Upper lobe of left lung (tissue), 6 donors: ENCODE measurements at regions not wholly inside any gene's neighbourhood (a gene's known extent, or its start where the extent isn't known, plus 50 kb on each side); places are given as distances from the start of the nearest gene placed in this dataset.

Experiments used
- ATAC-seq, 2 donors: fragments of 200-7000 bp; cut with Tn5 transposase; one replicate each; pipeline ENCODE4 v1.9.1; 2022; ENCODE audit warnings: mild to moderate bottlenecking in 2 of 2, moderate library complexity in 2 of 2; ENCODE audit not compliant: low FRiP score in 2 of 2
- DNase-seq, 2 donors: peaks; one replicate each; pipeline ENCODE4 v3.0.0-alpha.2; 2019 to 2020
- H3K27ac ChIP-seq, 4 donors: fragments of 200-600 bp; sonication (generic); one replicate each; pipeline ENCODE4 v1.5.1; 2016 to 2019
- H3K27me3 ChIP-seq, 4 donors: fragments of 200-600 bp; sonication (generic); one replicate each; pipeline ENCODE4 v1.5.1; 2017 to 2019
- H3K36me3 ChIP-seq, 4 donors: fragments of 200-600 bp; sonication (generic); one replicate each; pipeline ENCODE4 v1.5.1; 2016 to 2019
- H3K4me1 ChIP-seq, 4 donors: fragments of 200-600 bp; sonication (generic); one replicate each; pipeline ENCODE4 v1.5.1; 2018 to 2019
- H3K4me3 ChIP-seq, 4 donors: fragments of 200-600 bp; sonication (generic); one replicate each; pipeline ENCODE4 v1.5.1; 2017 to 2019; ENCODE audit warnings: mild to moderate bottlenecking in 2 of 4, moderate library complexity in 1 of 4
- H3K9me3 ChIP-seq, 4 donors: fragments of 200-600 bp; sonication (generic); one replicate each; pipeline ENCODE4 v1.5.1; 2018 to 2019
- EP300 ChIP-seq, 4 donors: sonication (generic); formaldehyde crosslinking; IDR thresholded peaks; one replicate each; pipeline ENCODE4 v1.5.1; 2017; ENCODE audit warnings: antibody characterized with exemption in 4 of 4, control low read depth in 2 of 4
- POLR2A ChIP-seq, 4 donors: fragments of 450-650 bp; IDR thresholded peaks; one replicate each; pipeline ENCODE4 v1.5.1; 2016 to 2017; ENCODE audit warnings: antibody characterized with exemption in 4 of 4, mild to moderate bottlenecking in 2 of 4
- POLR2AphosphoS5 ChIP-seq, 2 donors: sonication (generic); formaldehyde crosslinking; IDR thresholded peaks; one replicate each; pipeline ENCODE4 v1.5.1; 2017; ENCODE audit warnings: antibody characterized with exemption in 2 of 2
- WGBS, 2 donors: methylation state at CpG; one replicate each; pipeline ENCODE4 v1.1.5; 2017 to 2018; 5-methylcytosine and 5-hydroxymethylcytosine counted together
- TF ChIP-seq, protein P1 (sequence below), 6 experiments: fragments of 450-650 bp in 4 of 6; fragments of 200-600 bp in 2 of 6; sonication (generic) in 2 of 6; IDR thresholded peaks; one replicate each; pipeline ENCODE4 v1.5.1; 2016 to 2019; ENCODE audit warnings: antibody characterized with exemption in 6 of 6
- donor health status: DM: no; HTN: no; CAD: no; lungs with moderate emphysema.
- donor health status: DM: no; HTN: yes; CAD: no; lungs with severe emphysema.

DNA sequence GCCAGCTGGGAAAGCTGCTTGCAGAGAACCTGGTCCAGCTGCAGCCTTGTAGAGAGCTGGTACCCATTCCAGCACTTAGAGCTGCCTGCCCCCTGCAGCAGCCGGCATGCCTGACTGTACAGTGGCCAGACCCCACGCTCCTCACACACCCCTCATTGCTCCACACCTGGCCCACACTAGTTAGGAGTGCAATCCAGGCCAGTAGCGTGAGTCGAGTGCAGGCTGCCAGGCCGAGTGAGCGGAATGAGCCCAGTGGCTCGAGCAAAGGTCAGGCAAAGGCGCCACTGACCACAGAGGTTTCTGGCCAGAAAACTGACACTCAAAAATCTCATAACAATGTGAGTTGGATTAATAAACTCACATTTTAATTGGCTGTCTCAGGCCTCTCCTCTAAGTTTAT lies 921.7 kb upstream of the KCND2 start:
- ATAC-seq, result peak; percentile 38 to 46
- WGBS, 2 donors, result 82 to 88% methylated on average over 8 of the region's 8 CpGs
- Histone ChIP-seq H3K9me3 (no peaks in the 10 kb centered on the region), H3K27ac (no peak overlapping the region), H3K27me3 (no peaks in the 10 kb centered on the region), H3K36me3 (no peaks in the 10 kb centered on the region), H3K4me1 (no peaks in the 10 kb centered on the region), H3K4me3 (no peak overlapping the region)
- peak; percentile 18 to 34 for DNase-seq
- TF ChIP-seq, protein P1, sequence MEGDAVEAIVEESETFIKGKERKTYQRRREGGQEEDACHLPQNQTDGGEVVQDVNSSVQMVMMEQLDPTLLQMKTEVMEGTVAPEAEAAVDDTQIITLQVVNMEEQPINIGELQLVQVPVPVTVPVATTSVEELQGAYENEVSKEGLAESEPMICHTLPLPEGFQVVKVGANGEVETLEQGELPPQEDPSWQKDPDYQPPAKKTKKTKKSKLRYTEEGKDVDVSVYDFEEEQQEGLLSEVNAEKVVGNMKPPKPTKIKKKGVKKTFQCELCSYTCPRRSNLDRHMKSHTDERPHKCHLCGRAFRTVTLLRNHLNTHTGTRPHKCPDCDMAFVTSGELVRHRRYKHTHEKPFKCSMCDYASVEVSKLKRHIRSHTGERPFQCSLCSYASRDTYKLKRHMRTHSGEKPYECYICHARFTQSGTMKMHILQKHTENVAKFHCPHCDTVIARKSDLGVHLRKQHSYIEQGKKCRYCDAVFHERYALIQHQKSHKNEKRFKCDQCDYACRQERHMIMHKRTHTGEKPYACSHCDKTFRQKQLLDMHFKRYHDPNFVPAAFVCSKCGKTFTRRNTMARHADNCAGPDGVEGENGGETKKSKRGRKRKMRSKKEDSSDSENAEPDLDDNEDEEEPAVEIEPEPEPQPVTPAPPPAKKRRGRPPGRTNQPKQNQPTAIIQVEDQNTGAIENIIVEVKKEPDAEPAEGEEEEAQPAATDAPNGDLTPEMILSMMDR (IDR thresholded peaks at IDR 0.05), result no peak
- TF ChIP-seq EP300 (IDR thresholded peaks at IDR 0.05), result no peak
- TF ChIP-seq POLR2AphosphoS5 (IDR thresholded peaks at IDR 0.05), result no peak
- no peak for TF ChIP-seq POLR2A (IDR thresholded peaks at IDR 0.05)

DNA sequence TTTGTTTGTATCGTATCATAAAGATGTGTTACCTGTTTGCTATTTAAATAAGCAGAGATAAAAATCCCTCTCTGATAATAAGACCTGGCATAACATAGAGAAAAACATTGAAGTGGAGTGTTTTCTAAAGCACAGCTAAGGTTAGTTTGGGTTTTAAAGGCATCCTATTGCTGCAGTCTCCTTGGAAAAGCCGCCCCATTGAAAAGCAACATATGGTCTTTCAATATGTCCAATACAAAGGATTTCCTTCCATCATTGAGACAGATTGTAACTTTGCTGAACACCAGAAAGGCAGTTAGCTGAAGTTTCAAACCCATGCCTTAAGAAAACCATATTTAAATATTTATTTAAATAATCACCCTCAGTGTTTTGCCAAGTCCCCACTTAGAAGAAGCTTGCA lies 898.5 kb upstream of the KCND2 start:
- DNase-seq, result no peak
- 79 to 82% methylated on average over 2 of the region's 2 CpGs for WGBS, 2 donors

DNA sequence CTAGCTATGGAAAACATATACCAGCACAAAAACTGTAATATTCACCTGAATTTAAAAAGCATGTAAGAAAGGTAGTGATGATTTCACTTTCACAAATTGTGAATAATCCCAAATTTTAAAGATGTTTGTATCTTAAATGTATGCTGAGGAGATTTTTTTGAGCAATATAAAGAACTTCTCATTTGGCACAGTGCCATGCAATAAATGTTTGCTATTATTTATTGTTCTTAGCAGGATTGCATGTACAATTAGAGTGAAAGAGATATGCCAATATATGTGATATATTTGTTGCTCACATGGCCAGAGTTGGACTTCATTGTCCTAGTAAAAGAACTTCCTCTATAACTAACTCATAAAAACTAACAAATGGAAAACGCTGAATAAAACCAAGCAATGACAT lies 895.1 kb upstream of the KCND2 start:
- Histone ChIP-seq H3K4me3 (no peak overlapping the region), H3K36me3 (no peaks in the 10 kb centered on the region), H3K27me3 (no peaks in the 10 kb centered on the region), H3K4me1 (no peaks in the 10 kb centered on the region), H3K27ac (no peak overlapping the region), H3K9me3 (no peaks in the 10 kb centered on the region)
- DNase-seq (no peak), ATAC-seq (no peak)
- TF ChIP-seq EP300 (IDR thresholded peaks at IDR 0.05), result no peak
- no peak for TF ChIP-seq POLR2A (IDR thresholded peaks at IDR 0.05)
- TF ChIP-seq POLR2AphosphoS5 (IDR thresholded peaks at IDR 0.05), result no peak
- TF ChIP-seq, protein P1 (IDR thresholded peaks at IDR 0.05), result no peak
- WGBS, 2 donors, result 80 to 83% methylated on average over 1 of the region's 1 CpG

More for the DNA sequence above, 898.5 kb upstream of the KCND2 start:
- ATAC-seq, result no peak
- Histone ChIP-seq H3K4me1 (no peaks in the 10 kb centered on the region), H3K9me3 (no peaks in the 10 kb centered on the region), H3K27ac (no peak overlapping the region), H3K4me3 (no peak overlapping the region), H3K36me3 (no peaks in the 10 kb centered on the region), H3K27me3 (no peaks in the 10 kb centered on the region)
- TF ChIP-seq POLR2AphosphoS5 (IDR thresholded peaks at IDR 0.05) (no peak), EP300 (IDR thresholded peaks at IDR 0.05) (no peak), POLR2A (IDR thresholded peaks at IDR 0.05) (no peak)
- TF ChIP-seq, protein P1 (IDR thresholded peaks at IDR 0.05), result no peak

DNA sequence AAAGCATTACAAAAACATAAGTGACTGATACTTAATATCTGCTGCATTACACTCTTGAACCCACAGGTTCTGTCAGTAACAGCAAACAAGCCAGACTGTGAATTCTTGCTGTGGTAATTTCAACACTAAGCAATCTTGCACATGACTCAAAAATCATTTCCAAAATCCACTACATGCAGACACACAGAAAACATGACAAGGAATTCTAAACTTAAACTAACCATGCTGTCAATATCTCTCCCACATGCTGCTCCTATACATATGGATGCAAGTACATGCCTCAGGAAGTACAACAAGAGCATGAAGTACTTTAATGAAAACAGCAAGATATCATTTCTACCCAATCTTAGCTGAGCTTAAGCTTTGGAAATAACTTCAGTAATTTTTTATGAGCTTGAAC lies 890.2 kb upstream of the KCND2 start:
- H3K27me3 ChIP-seq, result no peaks in the 10 kb centered on the region
- H3K4me3 ChIP-seq, result no peak overlapping the region
- H3K9me3 ChIP-seq, result no peaks in the 10 kb centered on the region
- ATAC-seq (no peak), DNase-seq (no peak)
- H3K36me3 ChIP-seq, result no peaks in the 10 kb centered on the region
- TF ChIP-seq POLR2AphosphoS5 (IDR thresholded peaks at IDR 0.05) (no peak), POLR2A (IDR thresholded peaks at IDR 0.05) (no peak), EP300 (IDR thresholded peaks at IDR 0.05) (no peak)
- TF ChIP-seq, protein P1 (IDR thresholded peaks at IDR 0.05), result no peak
- no peaks in the 10 kb centered on the region for H3K4me1 ChIP-seq
- no peak overlapping the region for H3K27ac ChIP-seq

DNA sequence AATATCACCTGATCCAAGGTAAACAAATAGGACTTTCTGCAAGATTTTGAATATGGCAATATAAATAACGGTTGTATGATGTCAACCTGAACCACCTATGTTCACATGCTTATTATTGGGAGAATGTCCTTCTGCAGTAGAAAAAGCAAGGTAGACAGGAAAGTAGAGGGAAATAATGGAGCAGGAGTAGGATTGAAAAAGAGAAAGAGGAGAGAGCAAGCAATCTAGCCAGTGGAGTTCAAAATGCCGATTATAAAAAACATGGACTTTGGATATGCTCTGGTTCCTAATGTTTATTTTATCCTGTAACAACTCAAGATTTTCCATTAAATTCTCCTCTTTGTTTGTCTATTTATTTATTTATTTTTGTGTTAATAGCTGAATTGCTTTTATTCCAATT lies 878.0 kb upstream of the KCND2 start:
- Histone ChIP-seq H3K36me3 (no peaks in the 10 kb centered on the region), H3K27ac (no peak overlapping the region), H3K9me3 (no peaks in the 10 kb centered on the region), H3K4me1 (no peaks in the 10 kb centered on the region), H3K27me3 (no peaks in the 10 kb centered on the region), H3K4me3 (no peak overlapping the region)
- TF ChIP-seq POLR2AphosphoS5 (IDR thresholded peaks at IDR 0.05), result no peak
- TF ChIP-seq, protein P1 (IDR thresholded peaks at IDR 0.05), result no peak
- TF ChIP-seq POLR2A (IDR thresholded peaks at IDR 0.05), result no peak
- TF ChIP-seq EP300 (IDR thresholded peaks at IDR 0.05), result no peak
- 90 to 96% methylated on average over 2 of the region's 2 CpGs for WGBS, 2 donors
- no peak for DNase-seq
- ATAC-seq, result no peak
